SKM-1 (cell line): ENCODE measurements at regions not wholly inside any gene's neighbourhood (a gene's known extent, or its start where the extent isn't known, plus 50 kb on each side); places are given as distances from the start of the nearest gene placed in this dataset.
"Not testable (repeated sequence)": the region's sequence is repeated elsewhere in the genome, so short reads cannot be mapped to it uniquely, and the experiment has no call there.

Experiments used
- DNase-seq: peaks from one replicate; lab custom pipeline; 2025; ENCODE audit not compliant: unreplicated experiment; lab: John Stamatoyannopoulos, UW

GRCh38 chr18:22068784-22069183, 100.6 kb upstream of the GATA6 start:
- not testable (repeated sequence) for DNase-seq

DNA sequence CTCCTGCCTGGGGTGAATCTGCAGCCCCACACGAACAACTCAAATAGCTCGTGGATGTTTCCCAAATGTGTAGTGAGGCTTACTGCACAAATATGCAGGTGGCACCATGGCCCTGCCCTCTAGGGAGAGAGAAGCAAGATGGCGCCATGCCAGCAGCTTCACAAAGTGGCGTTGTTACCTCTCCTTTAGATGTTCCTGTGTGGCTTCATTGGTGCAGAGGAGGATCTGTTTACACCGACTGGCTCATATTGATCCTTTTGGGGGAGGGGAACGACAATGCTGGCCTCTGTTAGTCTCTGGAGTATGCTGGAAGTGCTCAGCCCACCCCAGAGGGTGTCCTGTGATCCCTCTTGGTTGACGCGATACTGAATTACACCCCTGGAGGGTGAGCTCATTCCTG, 99.5 kb upstream of the GATA6 start:
- DNase-seq: no peak

DNA sequence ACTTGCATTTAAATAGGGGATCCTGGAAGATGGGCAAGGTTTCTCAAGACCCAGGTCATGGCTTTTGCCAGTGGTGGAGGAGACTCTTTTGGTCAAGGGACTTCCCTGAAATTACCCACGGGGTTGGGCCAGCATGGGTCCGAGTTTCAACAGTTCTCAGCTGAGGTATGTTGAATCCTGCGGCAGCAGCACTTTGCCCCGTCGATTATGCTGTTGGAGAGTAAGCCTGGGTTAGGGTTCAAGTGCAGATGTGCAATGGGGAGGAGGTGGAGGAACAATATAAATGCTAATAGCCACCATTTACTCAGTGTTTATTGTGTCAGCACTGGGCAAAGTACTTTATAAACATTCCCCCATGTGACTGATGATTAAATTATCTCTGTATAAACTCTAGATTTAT, 96.0 kb upstream of the GATA6 start:
- DNase-seq: no peak

GRCh38 chr18:22074282-22075070, 94.9 kb upstream of the GATA6 start:
- no peak for DNase-seq

- DNase-seq: no peak
Observed at GRCh38 chr18:22080035-22080434, 89.4 kb upstream of the GATA6 start.

- DNase-seq: no peak
Observed at GRCh38 chr18:22082408-22082807, 87.0 kb upstream of the GATA6 start.

DNA sequence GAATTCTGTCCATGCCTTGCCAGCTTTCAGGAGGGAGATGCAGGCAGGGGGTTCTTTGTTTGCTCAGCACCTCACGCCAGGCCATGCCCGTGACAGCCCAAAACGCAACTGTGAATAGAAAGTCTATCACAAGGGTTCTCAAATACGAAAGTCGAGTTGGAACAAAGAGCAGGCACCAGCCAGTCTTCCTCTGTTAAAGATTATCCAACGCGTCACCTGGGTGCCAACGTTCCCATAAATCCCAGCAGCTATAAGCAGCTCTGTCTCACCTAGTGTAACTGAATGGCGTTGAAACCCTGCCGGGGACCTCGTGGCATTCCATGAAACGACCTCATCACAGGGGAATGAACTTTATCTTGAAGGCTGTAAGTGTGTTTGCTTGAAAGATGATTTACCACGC, 84.8 kb upstream of the GATA6 start:
- no peak for DNase-seq

- no peak for DNase-seq
Observed at GRCh38 chr18:22086973-22087372, 82.4 kb upstream of the GATA6 start.

DNA sequence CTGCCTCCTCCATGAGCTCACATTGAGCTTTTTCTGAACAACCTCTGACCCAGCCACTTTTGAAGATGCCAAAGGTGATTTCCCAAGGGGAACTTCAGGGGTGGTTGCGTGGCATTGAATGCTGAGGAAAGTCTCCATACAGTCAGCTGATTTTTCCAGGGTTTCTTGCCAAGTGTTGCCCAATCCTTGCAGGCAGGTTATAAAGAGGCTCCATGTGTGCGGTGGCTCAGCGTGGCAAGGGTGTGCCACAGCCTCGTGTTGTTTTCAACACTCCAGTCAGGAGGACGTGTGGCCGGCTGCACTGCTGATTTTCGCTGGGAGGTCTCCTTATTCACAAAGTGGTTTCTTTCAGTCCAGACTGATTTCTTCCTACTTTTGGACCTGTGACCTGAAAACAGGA, 81.4 kb upstream of the GATA6 start:
- DNase-seq: no peak

- no peak for DNase-seq
Observed at GRCh38 chr18:22088996-22089640, 80.3 kb upstream of the GATA6 start.

GRCh38 chr18:22091341-22091740, 78.0 kb upstream of the GATA6 start:
- DNase-seq: no peak

DNA sequence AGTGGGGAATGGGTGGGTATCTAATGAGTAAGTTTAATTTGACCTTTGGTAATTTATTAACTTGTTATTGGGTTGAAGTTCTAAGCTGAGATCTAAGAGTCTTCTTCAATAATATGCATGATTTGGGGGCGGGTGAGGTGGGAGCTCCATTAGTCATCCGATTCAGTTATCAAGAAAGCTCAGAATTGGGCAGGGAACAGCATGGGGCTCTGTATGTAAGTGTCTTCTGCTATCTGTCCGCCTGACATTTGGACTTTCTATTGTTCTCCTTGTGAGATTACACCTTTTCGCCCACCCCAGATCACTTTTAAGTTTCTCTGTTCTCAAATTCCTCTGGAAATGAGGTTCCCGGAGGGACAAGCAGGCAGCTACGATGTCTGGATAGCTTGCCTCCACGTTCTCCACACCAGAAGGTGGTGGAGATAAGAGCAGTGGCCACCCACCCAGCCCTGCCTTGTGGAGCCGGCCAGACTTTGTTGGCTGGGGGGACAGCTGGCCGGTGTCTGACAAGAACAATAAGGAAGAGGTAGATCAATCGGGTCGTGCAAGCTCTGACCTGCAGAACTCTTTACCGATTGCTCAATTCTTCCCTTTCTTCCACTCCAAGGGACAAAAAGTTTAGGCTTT, 75.5 kb upstream of the GATA6 start:
- no peak for DNase-seq

- DNase-seq: no peak
Observed at GRCh38 chr18:22094358-22094734, 75.0 kb upstream of the GATA6 start.

GRCh38 chr18:22098563-22098989, 70.8 kb upstream of the GATA6 start:
- no peak for DNase-seq

DNA sequence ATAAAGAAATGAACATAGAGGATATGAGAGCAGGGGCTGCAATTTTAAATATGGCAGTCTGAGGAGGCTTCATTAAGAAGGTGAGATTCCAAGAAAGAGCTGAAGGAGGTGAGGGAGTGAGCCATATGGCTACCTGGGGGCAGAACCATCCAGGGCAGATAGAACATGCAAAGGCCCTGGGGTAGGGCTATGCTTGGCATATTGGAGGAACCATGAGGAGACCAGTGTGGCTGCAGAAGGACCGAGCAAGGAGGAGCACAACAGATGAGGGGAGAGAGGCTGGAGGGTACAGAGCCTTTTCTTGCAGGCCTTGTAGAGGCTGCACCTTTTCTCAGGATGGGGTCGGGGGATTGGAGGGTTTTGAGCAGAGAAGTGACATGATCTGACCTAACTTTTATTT, 69.5 kb upstream of the GATA6 start:
- DNase-seq: no peak

DNA sequence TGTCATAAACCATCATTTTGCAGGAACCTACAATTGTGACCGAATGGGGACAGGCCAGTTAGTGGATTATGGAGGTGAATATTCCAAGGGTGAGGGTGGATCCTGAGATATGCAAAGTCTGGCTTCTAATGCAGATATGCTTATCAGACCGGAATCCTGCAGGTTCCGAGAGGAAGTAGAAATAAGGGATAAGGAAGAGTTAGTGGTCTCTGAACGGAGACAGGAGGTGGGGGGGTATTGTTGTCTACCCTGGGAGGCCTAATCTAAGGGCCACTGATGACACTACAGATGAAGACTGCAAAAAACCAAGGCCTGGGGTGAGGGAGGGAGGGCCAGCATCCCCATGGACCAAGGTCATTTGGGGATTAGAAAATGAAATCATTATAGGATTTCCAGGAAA, 67.7 kb upstream of the GATA6 start:
- DNase-seq: no peak

- DNase-seq: peak; percentile 78
Observed at GRCh38 chr18:22102953-22103646, 66.3 kb upstream of the GATA6 start.

DNA sequence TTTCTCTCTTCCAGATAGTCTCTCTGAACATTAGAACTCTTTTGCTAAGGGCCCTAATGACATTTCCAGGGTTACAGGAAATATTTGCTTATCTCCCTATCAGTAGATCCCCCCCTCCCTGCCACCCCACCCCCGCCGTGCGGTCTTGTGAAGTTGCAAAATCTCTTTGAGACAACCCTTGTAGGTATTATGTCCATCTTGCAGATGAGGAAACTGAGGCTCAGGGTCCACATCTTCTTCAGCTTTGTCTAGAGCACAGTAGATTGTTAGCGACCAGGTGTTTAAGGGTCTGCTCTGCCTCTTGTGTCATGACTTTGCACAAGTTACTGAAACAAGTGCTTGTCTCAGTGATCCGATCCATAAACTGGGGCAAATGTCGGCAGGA, 65.8 kb upstream of the GATA6 start:
- DNase-seq: no peak

DNA sequence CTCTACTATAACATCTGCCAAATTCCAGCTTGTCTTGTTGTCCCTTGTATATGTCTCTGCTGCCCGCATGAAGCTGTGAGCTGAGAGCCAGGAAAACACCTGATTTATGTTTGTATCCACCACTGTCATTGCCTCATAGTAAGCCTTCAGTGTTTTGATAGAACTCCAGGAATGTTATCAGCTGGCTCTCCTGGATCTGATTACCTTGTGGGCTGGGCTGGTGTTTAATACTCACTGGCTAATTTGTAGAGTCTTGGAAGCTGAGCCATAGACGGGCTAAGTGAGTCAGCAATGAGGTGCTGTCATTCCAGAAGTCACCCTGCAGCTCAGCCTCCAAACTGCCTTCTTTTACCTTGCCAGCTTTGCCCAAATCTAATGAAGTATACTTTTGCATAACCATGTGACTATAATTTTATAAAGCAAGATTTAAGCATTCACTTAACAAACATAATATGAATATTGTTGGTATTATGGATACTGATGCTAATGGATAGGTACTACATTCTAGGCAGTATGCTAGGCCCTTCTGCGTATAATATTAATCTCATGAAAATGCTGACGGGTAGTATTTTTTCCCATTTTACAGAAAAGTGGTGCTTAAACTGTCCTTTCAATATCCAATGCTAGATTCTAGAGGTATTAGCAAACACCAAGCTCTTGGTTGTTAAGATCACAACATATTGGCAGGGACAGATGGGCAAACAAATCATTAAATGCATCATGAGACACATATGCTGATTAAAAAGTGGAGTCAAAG, 62.7 kb upstream of the GATA6 start:
- no peak for DNase-seq

DNA sequence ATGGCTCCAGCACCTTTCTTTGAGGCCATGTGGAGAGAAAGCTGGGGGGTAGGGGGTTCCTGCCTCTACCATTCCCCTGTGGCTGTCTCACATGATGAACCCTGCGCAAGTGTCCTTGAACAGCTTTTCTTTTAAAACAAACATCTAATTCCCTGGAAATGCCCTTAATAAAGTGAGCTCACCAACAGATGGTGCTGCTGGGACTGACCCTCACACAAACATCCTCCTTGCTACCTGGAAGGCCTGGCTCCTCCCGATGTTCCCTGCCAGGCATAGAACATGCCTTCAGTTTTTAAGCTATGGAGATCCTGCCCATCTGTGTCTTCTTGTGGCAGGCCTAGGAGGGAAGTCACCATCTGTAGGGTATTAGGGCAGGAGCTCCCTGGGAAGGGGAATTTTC, 60.7 kb upstream of the GATA6 start:
- no peak for DNase-seq

DNA sequence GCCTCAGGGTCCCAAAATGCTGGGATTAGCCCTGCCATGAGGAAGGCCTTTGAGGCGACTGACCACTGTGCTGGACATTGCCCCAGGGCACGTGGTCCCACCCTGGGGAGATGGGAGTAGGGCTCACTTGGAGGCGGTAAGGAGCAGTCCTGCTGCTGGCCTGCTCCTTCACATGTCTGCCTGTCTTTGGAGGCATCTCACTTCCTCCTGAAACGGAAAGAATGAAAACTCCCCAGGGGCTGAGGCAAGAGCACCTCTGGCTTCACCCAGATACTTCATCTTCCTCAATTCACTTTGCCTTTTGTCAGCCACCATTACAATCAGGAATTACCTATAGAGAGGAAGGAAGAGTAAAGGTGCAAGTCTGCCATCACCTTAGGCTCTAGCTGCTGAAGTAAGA, 59.9 kb upstream of the GATA6 start:
- peak; percentile 74 for DNase-seq
